ENCODE measurements at regions not wholly inside any gene's neighbourhood (a gene's known extent, or its start where the extent isn't known, plus 50 kb on each side); places are given as distances from the start of the nearest gene placed in this dataset.

GRCh38 chr5:142478113-142478512 lies 153.3 kb upstream of the SPRY4 start:
- Histone ChIP-seq H3K27me3 (no peaks in the 10 kb centered on the region), H3K9me3 (no peaks in the 10 kb centered on the region), H3K4me1 (no peaks in the 10 kb centered on the region), H3K9ac (ENCODE audit: low read depth in 2 of 2, low read length in 2 of 2) (no peak overlapping the region), H3K36me3 (no peaks in the 10 kb centered on the region), H3K27ac (no peak overlapping the region), H3K4me3 (no peak overlapping the region)
- intact Hi-C loops (cut with DNase I) = no loop called here
- no peak for TF ChIP-seq CTCF (IDR thresholded peaks at IDR 0.05)
- no peak for DNase-seq

GRCh38 chr5:142475102-142475513 lies 150.3 kb upstream of the SPRY4 start:
- no peak for DNase-seq
- intact Hi-C loops (cut with DNase I) = no loop called here
- H3K4me3 ChIP-seq = no peak overlapping the region
- H3K36me3 ChIP-seq = no peaks in the 10 kb centered on the region
- H3K9ac ChIP-seq (ENCODE audit: low read depth in 2 of 2, low read length in 2 of 2) = no peak overlapping the region
- no peaks in the 10 kb centered on the region for H3K9me3 ChIP-seq
- H3K27ac ChIP-seq = no peak overlapping the region
- H3K27me3 ChIP-seq = no peaks in the 10 kb centered on the region
- no peaks in the 10 kb centered on the region for H3K4me1 ChIP-seq
- no peak for TF ChIP-seq CTCF (IDR thresholded peaks at IDR 0.05)

GRCh38 chr5:142474431-142475094 lies 149.7 kb upstream of the SPRY4 start:
- no peak overlapping the region for H3K9ac ChIP-seq (ENCODE audit: low read depth in 2 of 2, low read length in 2 of 2)
- H3K4me3 ChIP-seq = no peak overlapping the region
- H3K27ac ChIP-seq = no peak overlapping the region
- intact Hi-C loops (cut with DNase I) = no loop called here
- no peak for DNase-seq
- TF ChIP-seq CTCF (IDR thresholded peaks at IDR 0.05) = no peak
- no peaks in the 10 kb centered on the region for H3K4me1 ChIP-seq
- H3K27me3 ChIP-seq = no peaks in the 10 kb centered on the region
- no peaks in the 10 kb centered on the region for H3K9me3 ChIP-seq
- no peaks in the 10 kb centered on the region for H3K36me3 ChIP-seq

GRCh38 chr5:142473038-142473437 lies 148.2 kb upstream of the SPRY4 start:
- no peak overlapping the region for H3K27ac ChIP-seq
- no peak for DNase-seq
- H3K36me3 ChIP-seq = no peaks in the 10 kb centered on the region
- H3K27me3 ChIP-seq = no peaks in the 10 kb centered on the region
- no peaks in the 10 kb centered on the region for H3K4me1 ChIP-seq
- no peaks in the 10 kb centered on the region for H3K9me3 ChIP-seq
- no peak overlapping the region for H3K4me3 ChIP-seq
- H3K9ac ChIP-seq (ENCODE audit: low read depth in 2 of 2, low read length in 2 of 2) = no peak overlapping the region
- intact Hi-C loops (cut with DNase I) = no loop called here
- no peak for TF ChIP-seq CTCF (IDR thresholded peaks at IDR 0.05)

GRCh38 chr5:142472306-142472951 lies 147.6 kb upstream of the SPRY4 start:
- DNase-seq = no peak
- intact Hi-C loops (cut with DNase I) = no loop called here
- no peak overlapping the region for H3K27ac ChIP-seq
- no peaks in the 10 kb centered on the region for H3K9me3 ChIP-seq
- no peaks in the 10 kb centered on the region for H3K4me1 ChIP-seq
- TF ChIP-seq CTCF (IDR thresholded peaks at IDR 0.05) = no peak
- no peaks in the 10 kb centered on the region for H3K36me3 ChIP-seq
- no peak overlapping the region for H3K9ac ChIP-seq (ENCODE audit: low read depth in 2 of 2, low read length in 2 of 2)
- no peak overlapping the region for H3K4me3 ChIP-seq
- no peaks in the 10 kb centered on the region for H3K27me3 ChIP-seq

Data from colonic mucosa (tissue), 4 donors.